VCaP (cell line): ENCODE measurements at regions not wholly inside any gene's neighbourhood (a gene's known extent, or its start where the extent isn't known, plus 50 kb on each side); places are given as distances from the start of the nearest gene placed in this dataset.

Source experiments
- H3K27ac ChIP-seq: fragments of 450-650 bp; 2 replicates; pipeline ENCODE4 v1.5.1; 2017
- TF ChIP-seq, protein P1 (sequence below): fragments of 450-650 bp; conservative IDR thresholded peaks from 2 replicates; pipeline ENCODE4 v1.5.1; 2017; ENCODE audit warnings: mild to moderate bottlenecking, moderate library complexity

DNA sequence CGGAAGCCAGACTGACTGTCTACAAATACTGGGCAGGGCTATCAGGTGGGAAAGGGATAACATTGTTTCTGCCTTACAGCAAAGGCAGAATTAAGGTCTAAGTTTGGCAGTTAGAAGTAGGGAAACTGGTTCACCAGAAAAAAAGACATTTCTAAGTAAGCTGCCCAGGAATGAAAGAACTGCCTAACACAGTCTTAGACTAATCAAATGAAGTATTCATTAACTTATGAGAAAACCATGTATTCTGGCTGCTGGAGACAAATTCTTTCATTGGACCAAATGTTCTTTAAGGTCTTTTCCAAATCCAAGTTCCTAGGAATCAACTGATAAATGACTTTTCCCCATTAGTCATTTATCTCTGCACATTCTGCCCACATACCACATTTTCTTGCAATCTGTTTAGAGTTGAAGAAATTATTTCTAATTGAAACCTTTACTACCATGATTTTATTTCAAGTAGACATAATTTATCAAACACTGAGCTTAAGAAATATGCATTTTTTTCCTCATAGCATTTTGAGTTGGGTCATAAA lies 120.3 kb upstream of the OGFRL1 start:
- H3K27ac ChIP-seq, result no peak overlapping the region
- TF ChIP-seq, protein P1, sequence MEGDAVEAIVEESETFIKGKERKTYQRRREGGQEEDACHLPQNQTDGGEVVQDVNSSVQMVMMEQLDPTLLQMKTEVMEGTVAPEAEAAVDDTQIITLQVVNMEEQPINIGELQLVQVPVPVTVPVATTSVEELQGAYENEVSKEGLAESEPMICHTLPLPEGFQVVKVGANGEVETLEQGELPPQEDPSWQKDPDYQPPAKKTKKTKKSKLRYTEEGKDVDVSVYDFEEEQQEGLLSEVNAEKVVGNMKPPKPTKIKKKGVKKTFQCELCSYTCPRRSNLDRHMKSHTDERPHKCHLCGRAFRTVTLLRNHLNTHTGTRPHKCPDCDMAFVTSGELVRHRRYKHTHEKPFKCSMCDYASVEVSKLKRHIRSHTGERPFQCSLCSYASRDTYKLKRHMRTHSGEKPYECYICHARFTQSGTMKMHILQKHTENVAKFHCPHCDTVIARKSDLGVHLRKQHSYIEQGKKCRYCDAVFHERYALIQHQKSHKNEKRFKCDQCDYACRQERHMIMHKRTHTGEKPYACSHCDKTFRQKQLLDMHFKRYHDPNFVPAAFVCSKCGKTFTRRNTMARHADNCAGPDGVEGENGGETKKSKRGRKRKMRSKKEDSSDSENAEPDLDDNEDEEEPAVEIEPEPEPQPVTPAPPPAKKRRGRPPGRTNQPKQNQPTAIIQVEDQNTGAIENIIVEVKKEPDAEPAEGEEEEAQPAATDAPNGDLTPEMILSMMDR, result no peak

DNA sequence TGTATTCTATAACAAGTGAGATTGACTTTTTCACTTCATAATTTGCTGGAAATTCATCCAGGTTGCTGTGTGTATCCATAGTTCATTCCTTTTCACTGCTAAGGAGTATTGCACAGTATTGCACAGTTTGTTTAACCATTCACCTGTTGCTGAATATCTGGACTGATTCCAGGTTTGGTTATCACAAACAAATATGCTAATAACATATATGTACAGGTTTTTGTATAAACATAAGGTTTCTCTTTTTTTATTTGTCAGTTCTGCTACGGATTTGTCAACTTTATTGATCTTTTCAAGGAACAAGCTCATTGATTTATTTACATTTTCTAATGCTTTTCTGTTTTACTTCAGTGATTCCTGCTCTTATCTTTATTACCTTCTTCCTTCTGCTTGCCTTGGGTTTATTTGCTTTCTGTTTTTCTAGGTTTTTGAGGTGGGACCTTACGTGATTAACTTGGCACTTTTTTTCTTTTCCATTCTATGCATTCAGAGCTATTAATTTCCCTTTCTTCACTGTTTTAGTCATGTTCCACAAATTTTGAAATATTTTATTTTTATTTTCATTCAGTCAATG lies 117.0 kb upstream of the OGFRL1 start:
- TF ChIP-seq, protein P1, result no peak
- no peak overlapping the region for H3K27ac ChIP-seq

DNA sequence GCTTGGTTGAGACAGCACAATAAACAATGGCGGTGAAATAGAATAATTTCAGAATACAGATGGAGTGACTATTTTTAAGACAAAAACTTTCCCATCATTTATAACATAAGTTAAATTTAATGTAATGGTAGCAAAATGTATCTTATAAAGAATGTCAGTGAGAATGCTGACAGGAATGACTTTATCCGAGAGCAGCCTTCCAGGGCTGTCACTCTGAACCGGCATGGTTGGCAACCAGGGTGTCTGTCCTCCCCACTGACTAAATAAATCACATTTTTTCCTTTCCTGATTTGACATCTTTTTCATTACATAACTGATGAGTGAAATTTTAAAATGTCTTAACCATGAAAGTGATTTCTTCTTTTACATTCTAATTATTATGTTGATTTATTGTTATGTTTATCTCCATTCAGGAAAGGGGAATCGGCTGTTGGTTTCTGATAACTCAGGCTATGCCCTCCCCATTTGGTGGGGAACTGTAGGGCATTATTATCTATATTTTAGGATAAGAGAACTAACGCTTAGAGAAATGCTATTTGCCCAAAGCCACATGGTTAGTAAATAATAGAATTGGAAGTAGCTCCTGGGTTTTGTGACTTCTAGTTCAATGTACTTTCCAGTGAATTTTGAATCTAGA lies 109.2 kb upstream of the OGFRL1 start:
- no peak overlapping the region for H3K27ac ChIP-seq
- TF ChIP-seq, protein P1, result no peak

DNA sequence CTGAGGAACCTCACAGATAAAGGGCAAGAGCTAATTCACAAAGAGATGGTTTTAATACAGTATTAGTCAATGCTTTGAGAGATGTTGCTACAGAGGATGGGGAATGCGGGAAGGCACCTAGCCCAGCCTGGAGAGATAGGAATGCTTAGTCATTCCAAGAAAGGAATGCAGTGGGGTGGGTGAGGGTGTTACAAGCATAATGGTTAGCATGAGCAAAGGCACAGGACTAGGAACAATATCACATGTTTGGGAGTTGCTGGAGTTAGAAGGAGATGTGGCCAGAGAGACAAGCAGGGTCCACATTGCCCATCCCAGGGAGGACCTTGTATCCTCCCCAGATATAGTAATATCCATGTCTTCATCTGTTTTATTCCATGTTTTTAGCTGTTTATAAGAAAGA lies 107.0 kb upstream of the OGFRL1 start:
- TF ChIP-seq, protein P1, result no peak
- H3K27ac ChIP-seq, result no peak overlapping the region

DNA sequence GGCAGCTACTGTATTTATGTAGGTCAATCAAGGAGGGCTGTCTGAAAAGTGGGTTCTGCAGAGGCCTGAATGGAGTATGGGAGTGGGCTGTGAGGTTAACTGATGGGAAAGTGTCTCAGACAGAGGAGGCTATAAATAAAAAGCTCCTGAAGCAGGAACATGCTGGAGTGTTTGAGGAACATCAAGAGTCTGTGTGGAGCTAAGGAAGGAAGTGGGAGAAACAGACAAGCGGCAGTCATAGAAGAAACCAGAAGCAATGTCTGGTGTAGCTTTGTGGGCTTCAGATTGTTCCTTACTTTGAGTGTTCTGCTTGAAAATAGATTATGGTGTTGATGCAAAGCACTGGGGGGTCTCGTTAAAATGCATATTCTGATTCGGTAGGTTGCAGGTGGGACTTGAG lies 101.5 kb upstream of the OGFRL1 start:
- TF ChIP-seq, protein P1, result no peak
- H3K27ac ChIP-seq, result no peak overlapping the region

DNA sequence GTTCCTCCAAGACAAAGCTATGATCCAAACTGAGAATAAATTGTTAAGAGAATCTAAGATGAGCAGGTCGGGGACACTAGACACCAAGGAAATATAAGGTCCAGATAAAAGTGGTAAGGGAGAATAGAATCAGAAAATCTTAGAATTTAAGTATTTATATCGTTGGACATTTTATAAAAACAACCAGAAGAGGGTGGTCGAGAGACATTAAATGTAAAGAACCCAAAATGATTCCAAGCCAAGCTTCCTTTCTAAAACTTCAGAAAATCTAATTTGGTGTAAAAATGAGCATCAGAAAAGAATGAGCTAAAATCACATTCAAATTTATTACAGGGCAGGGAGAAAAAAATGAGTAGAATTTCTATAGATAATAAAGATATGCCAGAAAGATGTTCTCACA lies 97.8 kb upstream of the OGFRL1 start:
- no peak overlapping the region for H3K27ac ChIP-seq
- TF ChIP-seq, protein P1, result peak; percentile 61

DNA sequence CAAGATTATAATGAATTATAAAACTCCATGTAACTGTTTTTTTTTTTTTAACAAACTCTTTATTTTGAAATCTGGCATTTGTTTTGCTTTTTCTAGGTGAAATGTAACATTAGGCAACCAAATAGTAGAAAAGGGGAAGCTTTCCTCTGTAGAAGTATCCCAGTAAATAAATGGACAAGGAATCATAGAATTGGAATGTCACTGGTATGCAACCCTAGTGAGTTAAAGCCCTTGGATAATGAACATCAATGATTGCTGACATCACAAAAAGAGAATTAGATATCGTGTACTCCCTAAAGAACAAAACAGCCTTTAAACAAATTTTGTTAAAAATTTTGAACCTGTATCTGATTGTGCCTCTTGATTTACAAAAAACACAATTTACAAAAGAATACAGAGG lies 93.9 kb upstream of the OGFRL1 start:
- TF ChIP-seq, protein P1, result no peak
- H3K27ac ChIP-seq, result no peak overlapping the region
